ENCODE measurements at regions not wholly inside any gene's neighbourhood (a gene's known extent, or its start where the extent isn't known, plus 50 kb on each side); places are given as distances from the start of the nearest gene placed in this dataset.

DNA sequence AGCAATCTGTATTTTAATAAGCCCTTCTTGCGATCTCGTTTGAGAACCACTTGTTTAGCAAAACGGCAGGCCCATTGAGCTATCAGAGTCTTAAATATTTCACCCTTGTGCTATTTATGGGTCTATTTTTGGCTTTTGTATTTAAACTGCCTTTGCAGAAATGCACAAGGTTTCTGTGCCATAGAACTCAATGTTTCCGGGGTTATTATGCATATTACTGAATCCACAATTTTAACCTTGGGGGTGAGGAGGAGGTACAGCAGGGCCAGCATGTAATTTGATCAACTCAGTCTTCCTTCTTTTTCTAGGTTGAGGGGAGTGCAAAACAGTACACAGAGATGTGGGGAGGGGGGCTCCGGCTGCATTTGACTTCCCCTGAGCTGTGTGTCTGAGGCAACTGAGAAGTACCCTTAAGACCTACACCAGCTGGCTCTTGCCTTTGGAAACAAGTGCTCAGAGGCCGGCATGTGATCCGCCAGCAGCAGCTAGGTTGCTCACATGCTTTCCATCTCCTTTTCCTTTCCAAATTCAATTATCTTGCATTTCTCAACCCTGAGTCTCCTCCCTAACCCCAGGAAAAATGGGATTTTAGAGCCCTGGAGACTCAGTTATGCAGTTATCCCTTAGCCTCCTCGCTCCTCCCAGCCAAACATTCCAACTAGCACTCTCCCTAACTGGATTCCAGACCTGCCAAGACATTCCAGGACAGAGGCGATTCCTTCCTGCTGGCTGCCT lies 103.0 kb downstream of the HNRNPLL start:
- Histone ChIP-seq H3K4me3 (no peak overlapping the region), H3K36me3 (ENCODE audit: insufficient read depth, low read length) (no peaks in the 10 kb centered on the region), H3K9ac (ENCODE audit: insufficient read length) (no peak overlapping the region), H3K27ac (no peak overlapping the region), H3K9me3 (ENCODE audit: low read depth, low read length) (no peaks in the 10 kb centered on the region)
- no peak for DNase-seq (ENCODE audit: low read depth, low spot score)
- TF ChIP-seq FOXP2 (optimal IDR thresholded peaks at IDR 0.05; ENCODE audit: control extremely low read depth, extremely low read length, insufficient read depth) = no peak
- no peak for TF ChIP-seq POLR2AphosphoS5 (IDR thresholded peaks at IDR 0.05; ENCODE audit: borderline replicate concordance, low read depth, low read length)
- no peak for TF ChIP-seq EZH2 (IDR thresholded peaks at IDR 0.05)

DNA sequence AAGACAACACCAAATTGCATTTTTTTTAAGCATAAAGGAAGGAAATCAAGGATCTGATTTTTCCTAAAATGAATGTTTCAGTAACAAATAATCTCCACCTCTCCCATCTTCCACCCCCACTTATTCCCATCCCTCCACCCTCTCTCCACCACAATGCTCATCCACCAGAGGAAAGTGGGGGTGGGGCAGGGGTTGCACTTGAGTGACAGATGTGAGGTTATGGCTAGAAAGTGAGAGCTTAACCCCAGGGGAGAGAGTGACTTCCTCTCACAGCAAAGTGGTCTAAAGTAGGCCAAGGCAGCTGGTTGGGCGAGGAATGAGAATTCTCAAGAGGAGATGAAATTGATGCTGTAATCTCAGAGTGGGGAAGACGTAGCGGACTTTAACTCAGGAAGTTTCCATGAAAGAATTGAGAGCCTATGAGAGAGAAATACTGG lies 104.7 kb downstream of the HNRNPLL start:
- no peak overlapping the region for H3K4me3 ChIP-seq
- H3K9ac ChIP-seq (ENCODE audit: insufficient read length) = no peak overlapping the region
- no peak for TF ChIP-seq EZH2 (IDR thresholded peaks at IDR 0.05)
- no peak for TF ChIP-seq POLR2AphosphoS5 (IDR thresholded peaks at IDR 0.05; ENCODE audit: borderline replicate concordance, low read depth, low read length)
- no peak for DNase-seq (ENCODE audit: low read depth, low spot score)
- H3K27ac ChIP-seq = no peak overlapping the region
- no peaks in the 10 kb centered on the region for H3K9me3 ChIP-seq (ENCODE audit: low read depth, low read length)
- H3K36me3 ChIP-seq (ENCODE audit: insufficient read depth, low read length) = no peaks in the 10 kb centered on the region

DNA sequence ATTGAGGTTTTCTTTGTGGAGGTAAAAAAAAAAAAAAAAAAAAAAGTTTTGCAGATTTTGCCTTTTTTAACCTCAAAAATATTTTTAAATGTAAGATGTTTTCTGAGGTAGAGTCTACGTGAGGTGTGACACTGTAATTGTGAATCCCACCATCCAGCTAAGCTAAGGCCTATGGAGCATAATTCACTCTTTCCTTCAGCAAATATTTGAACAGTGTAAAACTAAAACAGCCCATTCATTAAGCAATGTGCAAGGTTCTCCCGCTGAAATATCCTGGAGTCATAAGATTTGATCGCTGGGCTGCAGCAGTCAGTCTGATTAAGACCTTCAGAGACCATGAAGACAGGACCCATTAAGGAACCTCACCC lies 105.1 kb downstream of the HNRNPLL start:
- H3K9me3 ChIP-seq (ENCODE audit: low read depth, low read length) = no peaks in the 10 kb centered on the region
- H3K4me3 ChIP-seq = no peak overlapping the region
- H3K36me3 ChIP-seq (ENCODE audit: insufficient read depth, low read length) = no peaks in the 10 kb centered on the region
- no peak overlapping the region for H3K9ac ChIP-seq (ENCODE audit: insufficient read length)
- no peak overlapping the region for H3K27ac ChIP-seq
- no peak for TF ChIP-seq FOXP2 (optimal IDR thresholded peaks at IDR 0.05; ENCODE audit: control extremely low read depth, extremely low read length, insufficient read depth)
- no peak for TF ChIP-seq EZH2 (IDR thresholded peaks at IDR 0.05)
- TF ChIP-seq POLR2AphosphoS5 (IDR thresholded peaks at IDR 0.05; ENCODE audit: borderline replicate concordance, low read depth, low read length) = no peak
- no peak for DNase-seq (ENCODE audit: low read depth, low spot score)

DNA sequence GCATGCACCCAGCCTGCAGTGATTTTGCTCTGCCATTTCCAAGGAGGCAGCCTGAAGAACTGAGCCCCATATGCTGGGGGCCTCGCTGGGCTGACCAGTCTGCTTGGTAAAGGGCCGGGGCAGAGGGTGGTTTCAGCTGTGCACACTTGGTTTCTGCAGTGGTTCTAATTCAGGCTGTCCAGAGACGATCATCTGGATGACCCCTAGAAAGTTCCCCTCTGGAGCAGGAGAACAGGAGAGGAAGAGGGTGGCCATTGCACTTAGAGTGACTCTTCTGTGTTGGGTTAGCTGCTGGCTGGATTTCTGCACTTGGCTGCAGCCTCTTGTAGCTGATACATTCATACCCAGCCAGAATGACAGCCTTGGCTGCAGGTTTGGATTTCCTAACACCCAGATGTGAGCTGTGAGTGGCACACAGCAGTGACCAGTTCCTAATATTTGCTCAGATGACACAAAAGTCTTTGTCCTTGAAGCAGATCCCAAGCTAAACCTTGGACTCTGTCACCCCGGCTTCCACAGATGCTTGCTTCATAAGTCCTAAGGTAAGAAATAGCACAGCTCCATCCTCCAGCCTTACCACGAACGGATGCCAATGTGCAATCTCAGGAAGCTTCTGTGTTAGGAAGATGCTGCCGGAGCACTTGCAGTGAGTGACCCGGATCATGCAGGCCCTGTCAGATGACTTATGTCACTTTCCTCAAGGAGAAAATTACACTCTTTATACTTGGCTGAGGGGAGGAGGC lies 105.6 kb downstream of the HNRNPLL start:
- TF ChIP-seq EZH2 (IDR thresholded peaks at IDR 0.05) = no peak
- TF ChIP-seq FOXP2 (optimal IDR thresholded peaks at IDR 0.05; ENCODE audit: control extremely low read depth, extremely low read length, insufficient read depth) = no peak
- TF ChIP-seq POLR2AphosphoS5 (IDR thresholded peaks at IDR 0.05; ENCODE audit: borderline replicate concordance, low read depth, low read length) = no peak
- no peaks in the 10 kb centered on the region for H3K36me3 ChIP-seq (ENCODE audit: insufficient read depth, low read length)
- no peak overlapping the region for H3K4me3 ChIP-seq
- H3K27ac ChIP-seq = no peak overlapping the region
- DNase-seq (ENCODE audit: low read depth, low spot score) = no peak
- H3K9me3 ChIP-seq (ENCODE audit: low read depth, low read length) = no peaks in the 10 kb centered on the region
- H3K9ac ChIP-seq (ENCODE audit: insufficient read length) = no peak overlapping the region

DNA sequence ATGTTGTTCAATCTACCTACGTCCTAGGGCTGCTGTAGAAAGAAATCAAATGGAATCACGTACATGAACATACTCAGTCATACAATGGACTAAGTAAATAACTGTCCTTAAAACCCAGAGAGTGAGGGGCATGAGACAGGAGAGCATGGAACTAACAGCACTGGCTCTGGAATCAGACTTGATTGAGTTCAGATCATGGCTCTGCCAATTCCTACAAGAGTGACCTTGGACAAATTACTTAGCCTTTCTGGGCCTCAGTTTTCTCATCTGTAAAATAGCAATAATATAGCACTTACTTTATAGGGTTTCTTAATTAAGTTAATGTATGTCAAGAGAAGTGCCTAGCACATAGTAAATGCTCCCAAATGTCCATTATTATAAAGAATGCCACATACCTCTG lies 106.8 kb downstream of the HNRNPLL start:
- no peak overlapping the region for H3K9ac ChIP-seq (ENCODE audit: insufficient read length)
- no peak for DNase-seq (ENCODE audit: low read depth, low spot score)
- no peaks in the 10 kb centered on the region for H3K9me3 ChIP-seq (ENCODE audit: low read depth, low read length)
- TF ChIP-seq EZH2 (IDR thresholded peaks at IDR 0.05) (no peak), POLR2AphosphoS5 (IDR thresholded peaks at IDR 0.05; ENCODE audit: borderline replicate concordance, low read depth, low read length) (no peak), FOXP2 (optimal IDR thresholded peaks at IDR 0.05; ENCODE audit: control extremely low read depth, extremely low read length, insufficient read depth) (no peak)
- no peak overlapping the region for H3K27ac ChIP-seq
- H3K4me3 ChIP-seq = no peak overlapping the region
- no peaks in the 10 kb centered on the region for H3K36me3 ChIP-seq (ENCODE audit: insufficient read depth, low read length)

DNA sequence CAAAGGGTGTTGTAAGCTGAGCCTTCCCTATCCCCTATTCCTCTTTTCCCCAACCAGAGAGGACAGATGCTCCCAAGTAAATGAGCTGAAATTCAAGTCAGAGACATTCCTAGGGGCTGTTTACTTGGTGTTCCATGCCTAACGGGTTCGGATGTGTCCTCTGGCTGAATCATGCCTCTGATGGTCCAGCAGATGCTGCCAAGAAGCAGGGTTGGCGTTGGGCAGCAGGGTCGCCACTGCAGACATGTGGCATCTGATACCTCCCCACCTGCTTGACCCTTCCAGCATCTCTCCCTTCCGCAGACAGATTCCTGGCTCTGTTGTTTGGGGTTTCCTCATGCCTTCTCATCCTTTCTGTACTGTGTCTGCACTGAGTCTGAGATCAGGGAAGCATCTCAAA lies 108.3 kb downstream of the HNRNPLL start:
- no peak for DNase-seq (ENCODE audit: low read depth, low spot score)
- no peak for TF ChIP-seq EZH2 (IDR thresholded peaks at IDR 0.05)
- TF ChIP-seq FOXP2 (optimal IDR thresholded peaks at IDR 0.05; ENCODE audit: control extremely low read depth, extremely low read length, insufficient read depth) = no peak
- no peak for TF ChIP-seq POLR2AphosphoS5 (IDR thresholded peaks at IDR 0.05; ENCODE audit: borderline replicate concordance, low read depth, low read length)

DNA sequence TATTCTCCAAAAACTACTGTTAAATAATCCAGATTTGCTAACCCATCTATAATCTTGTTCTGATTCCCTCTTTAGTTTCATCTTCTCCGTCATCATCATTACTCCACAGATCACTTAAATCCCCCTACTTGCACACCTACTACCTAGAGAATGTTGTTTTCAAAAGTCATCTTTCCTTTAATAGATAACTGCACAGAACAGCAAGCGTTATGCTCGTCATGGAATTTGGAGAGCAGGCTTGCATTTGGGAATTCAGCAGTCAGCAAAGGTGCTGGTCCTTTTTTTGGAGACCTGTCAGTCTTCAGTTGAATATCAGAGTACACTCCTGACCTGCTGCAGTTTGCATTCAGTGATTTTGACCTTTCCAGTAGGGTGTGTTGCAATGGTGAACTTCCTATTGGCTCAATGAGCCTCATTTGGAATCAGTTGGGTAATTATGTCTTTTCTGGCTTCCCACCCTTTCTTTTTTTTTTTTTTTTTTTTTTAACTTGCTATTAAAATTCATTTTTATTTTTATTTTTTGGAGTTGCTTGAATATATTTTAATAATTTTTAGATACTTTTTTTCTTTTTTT lies 110.6 kb downstream of the HNRNPLL start:
- H3K9ac ChIP-seq (ENCODE audit: insufficient read length) = no peak overlapping the region
- no peak for TF ChIP-seq EZH2 (IDR thresholded peaks at IDR 0.05)
- no peak for TF ChIP-seq POLR2AphosphoS5 (IDR thresholded peaks at IDR 0.05; ENCODE audit: borderline replicate concordance, low read depth, low read length)
- TF ChIP-seq FOXP2 (optimal IDR thresholded peaks at IDR 0.05; ENCODE audit: control extremely low read depth, extremely low read length, insufficient read depth) = no peak
- no peak for DNase-seq (ENCODE audit: low read depth, low spot score)
- H3K27ac ChIP-seq = no peak overlapping the region
- H3K4me3 ChIP-seq = no peak overlapping the region
- H3K36me3 ChIP-seq (ENCODE audit: insufficient read depth, low read length) = no peaks in the 10 kb centered on the region
- H3K9me3 ChIP-seq (ENCODE audit: low read depth, low read length) = no peaks in the 10 kb centered on the region

More for the DNA sequence above, 108.3 kb downstream of the HNRNPLL start:
- Histone ChIP-seq H3K9ac (ENCODE audit: insufficient read length) (no peak overlapping the region), H3K9me3 (ENCODE audit: low read depth, low read length) (no peaks in the 10 kb centered on the region), H3K27ac (no peak overlapping the region), H3K36me3 (ENCODE audit: insufficient read depth, low read length) (no peaks in the 10 kb centered on the region), H3K4me3 (no peak overlapping the region)

DNA sequence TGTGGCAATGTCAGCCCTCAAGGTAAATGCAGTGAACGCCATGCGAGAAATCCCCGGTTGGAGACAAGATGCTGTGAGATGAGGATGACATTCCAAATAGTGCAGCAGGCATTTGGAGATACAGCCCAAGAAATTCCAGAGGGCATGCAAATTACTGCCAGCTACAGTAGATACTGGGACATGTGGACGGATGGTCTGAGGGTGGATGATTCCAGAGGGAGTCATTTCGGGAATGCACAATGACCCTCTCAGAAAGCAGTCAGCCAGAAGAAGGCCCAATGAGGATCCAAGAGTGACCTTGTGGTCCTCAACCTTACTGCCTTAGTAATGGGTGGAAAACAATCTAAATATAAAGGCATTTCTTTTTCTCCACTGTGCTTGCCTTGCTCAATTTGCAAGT lies 111.3 kb downstream of the HNRNPLL start:
- DNase-seq (ENCODE audit: low read depth, low spot score) = no peak
- no peak overlapping the region for H3K27ac ChIP-seq
- H3K9me3 ChIP-seq (ENCODE audit: low read depth, low read length) = no peaks in the 10 kb centered on the region
- no peak overlapping the region for H3K9ac ChIP-seq (ENCODE audit: insufficient read length)
- no peak overlapping the region for H3K4me3 ChIP-seq
- TF ChIP-seq FOXP2 (optimal IDR thresholded peaks at IDR 0.05; ENCODE audit: control extremely low read depth, extremely low read length, insufficient read depth) = no peak
- TF ChIP-seq POLR2AphosphoS5 (IDR thresholded peaks at IDR 0.05; ENCODE audit: borderline replicate concordance, low read depth, low read length) = no peak
- TF ChIP-seq EZH2 (IDR thresholded peaks at IDR 0.05) = no peak
- no peaks in the 10 kb centered on the region for H3K36me3 ChIP-seq (ENCODE audit: insufficient read depth, low read length)
